DOHH2 (cell line): ENCODE measurements at regions not wholly inside any gene's neighbourhood (a gene's known extent, or its start where the extent isn't known, plus 50 kb on each side); places are given as distances from the start of the nearest gene placed in this dataset.

Source experiments
- CTCF ChIP-seq: fragments of 200-600 bp; sonication (generic); IDR thresholded peaks from one replicate; pipeline ENCODE4 v1.5.1; 2014; ENCODE audit warnings: antibody characterized with exemption, mild to moderate bottlenecking, low read depth, low read length; ENCODE audit not compliant: poor library complexity, severe bottlenecking
- EZH2phosphoT487 ChIP-seq: fragments of 200-600 bp; sonication (generic); IDR thresholded peaks from 2 replicates; pipeline ENCODE4 v1.6.1; 2017; ENCODE audit warnings: borderline replicate concordance, mild to moderate bottlenecking, antibody characterized with exemption, low read length, moderate library complexity, mixed read lengths

- TF ChIP-seq CTCF, result no peak
- no peak for TF ChIP-seq EZH2phosphoT487
Measured at GRCh38 chr12:24750263-24750662, 198.6 kb downstream of the BCAT1 start.
